H9 (cell line): ENCODE measurements at regions not wholly inside any gene's neighbourhood (a gene's known extent, or its start where the extent isn't known, plus 50 kb on each side); places are given as distances from the start of the nearest gene placed in this dataset.
"Not testable (repeated sequence)": the region's sequence is repeated elsewhere in the genome, so short reads cannot be mapped to it uniquely, and the experiment has no call there.

Experiments used
- DNase-seq: peaks from one replicate; pipeline ENCODE4 v3.0.0-alpha.2; 2017
- H2AFZ ChIP-seq: one replicate; pipeline ENCODE4 v1.6.1; 2013; ENCODE audit warnings: mild to moderate bottlenecking, low read length, control low read depth, moderate library complexity
- H2AK5ac ChIP-seq: 2 replicates; pipeline ENCODE4 v1.6.1; 2013; ENCODE audit warnings: low read length, control low read depth, mixed read lengths; ENCODE audit not compliant: insufficient read length
- H2BK120ac ChIP-seq: one replicate; pipeline ENCODE4 v1.6.1; 2013; ENCODE audit warnings: low read depth, mild to moderate bottlenecking, low read length, control low read depth, inconsistent platforms; ENCODE audit not compliant: poor library complexity, severe bottlenecking
- H2BK12ac ChIP-seq: 2 replicates; pipeline ENCODE4 v1.6.1; 2013; ENCODE audit warnings: low read length, control low read depth, mixed read lengths, low read depth; ENCODE audit not compliant: insufficient read length
- H2BK15ac ChIP-seq: 2 replicates; pipeline ENCODE4 v1.6.1; 2013; ENCODE audit warnings: low read depth, low read length, control low read depth
- H2BK20ac ChIP-seq: one replicate; pipeline ENCODE4 v1.6.1; 2013; ENCODE audit warnings: low read depth, mild to moderate bottlenecking, low read length, control low read depth, inconsistent platforms; ENCODE audit not compliant: poor library complexity, severe bottlenecking
- H2BK5ac ChIP-seq: 2 replicates; pipeline ENCODE4 v1.6.1; 2013; ENCODE audit warnings: low read length, control low read depth, mixed read lengths; ENCODE audit not compliant: insufficient read length
- H3K14ac ChIP-seq: 2 replicates; pipeline ENCODE4 v1.6.1; 2013; ENCODE audit warnings: low read length, control low read depth; ENCODE audit not compliant: insufficient read depth
- H3K18ac ChIP-seq: 2 replicates; pipeline ENCODE4 v1.6.1; 2013; ENCODE audit warnings: low read depth, mild to moderate bottlenecking, mixed read lengths, low read length, control low read depth; ENCODE audit not compliant: insufficient read length
- H3K23ac ChIP-seq: 2 replicates; pipeline ENCODE4 v1.6.1; 2013; ENCODE audit warnings: low read length, control low read depth, mixed read lengths, low read depth; ENCODE audit not compliant: insufficient read length
- H3K23me2 ChIP-seq: 2 replicates; pipeline ENCODE4 v1.6.1; 2013; ENCODE audit warnings: low read depth, mild to moderate bottlenecking, mixed read lengths, low read length, control low read depth; ENCODE audit not compliant: insufficient read length, poor library complexity, severe bottlenecking
- H3K27ac ChIP-seq: 2 replicates; pipeline ENCODE4 v1.5.1; 2013; ENCODE audit warnings: low read length, control low read depth, mixed read lengths, low read depth; ENCODE audit not compliant: insufficient read length
- H3K27me3 ChIP-seq: 2 replicates; pipeline ENCODE4 v1.6.1; 2013; ENCODE audit warnings: low read length, control low read depth, inconsistent platforms; ENCODE audit not compliant: insufficient read depth
- H3K4ac ChIP-seq: 2 replicates; pipeline ENCODE4 v1.6.1; 2013; ENCODE audit warnings: low read depth, mild to moderate bottlenecking, control low read depth, inconsistent platforms, low read length, moderate library complexity
- H3K4me1 ChIP-seq: 2 replicates; pipeline ENCODE4 v1.6.1; 2013; ENCODE audit warnings: low read length, control low read depth, inconsistent platforms; ENCODE audit not compliant: insufficient read depth
- H3K4me2 ChIP-seq: 2 replicates; pipeline ENCODE4 v1.6.1; 2013; ENCODE audit warnings: low read length, control low read depth, mixed read lengths; ENCODE audit not compliant: insufficient read length, insufficient read depth
- H3K56ac ChIP-seq: 2 replicates; pipeline ENCODE4 v1.6.1; 2013; ENCODE audit warnings: low read depth, mild to moderate bottlenecking, mixed read lengths, low read length, control low read depth; ENCODE audit not compliant: insufficient read length
- H3K79me1 ChIP-seq: 2 replicates; pipeline ENCODE4 v1.6.1; 2013; ENCODE audit warnings: low read depth, mild to moderate bottlenecking, moderate library complexity, low read length, control low read depth, inconsistent platforms; ENCODE audit not compliant: insufficient read depth, poor library complexity, severe bottlenecking
- H3K79me2 ChIP-seq: 2 replicates; pipeline ENCODE4 v1.6.1; 2013; ENCODE audit warnings: low read length, control low read depth, inconsistent platforms; ENCODE audit not compliant: insufficient read depth
- H3K9ac ChIP-seq: 2 replicates; pipeline ENCODE4 v1.6.1; 2013; ENCODE audit warnings: low read length, control low read depth, mixed read lengths; ENCODE audit not compliant: insufficient read length; ENCODE audit errors: extremely low read depth
- H3K9me3 ChIP-seq: one replicate; pipeline ENCODE4 v1.6.1; 2013; ENCODE audit warnings: low read depth, low read length, inconsistent platforms; ENCODE audit not compliant: control insufficient read depth
- H3T11ph ChIP-seq: one replicate; pipeline ENCODE4 v1.6.1; 2013; ENCODE audit warnings: mild to moderate bottlenecking, low read length, control low read depth, inconsistent platforms
- H4K20me1 ChIP-seq: one replicate; pipeline ENCODE4 v1.6.1; 2013; ENCODE audit not compliant: control insufficient read depth, insufficient read length, insufficient read depth
- H4K5ac ChIP-seq: 2 replicates; pipeline ENCODE4 v1.6.1; 2013; ENCODE audit warnings: low read depth, mild to moderate bottlenecking, mixed read lengths, low read length, control low read depth; ENCODE audit not compliant: insufficient read length
- H4K8ac ChIP-seq: replicated peaks from 2 replicates; pipeline ENCODE4 v1.6.1; 2013; ENCODE audit warnings: low read length, control low read depth, mixed read lengths, low read depth; ENCODE audit not compliant: insufficient read length
- H4K91ac ChIP-seq: 2 replicates; pipeline ENCODE4 v1.6.1; 2013; ENCODE audit warnings: low read depth, mild to moderate bottlenecking, moderate library complexity, mixed read lengths, low read length, control low read depth; ENCODE audit not compliant: insufficient read length
- H3K27ac Mint-ChIP-seq, 3 experiments: 2 replicates in 2 of 3; 3 replicates in 1 of 3; pipeline ENCODE4 v1.8.0; 2020 to 2021; ENCODE audit warnings: mixed read lengths in 3 of 3, mild to moderate bottlenecking in 1 of 3, moderate library complexity in 1 of 3
- H3K27me3 Mint-ChIP-seq: 2 replicates; pipeline ENCODE4 v1.8.0; 2021; ENCODE audit warnings: low read depth, mild to moderate bottlenecking, moderate library complexity, mixed read lengths
- H3K36me3 Mint-ChIP-seq, 3 experiments: 2 replicates in 2 of 3; 3 replicates in 1 of 3; pipeline ENCODE4 v1.8.0; 2020 to 2021; ENCODE audit warnings: low read depth in 3 of 3, mixed read lengths in 3 of 3; ENCODE audit not compliant: insufficient read depth in 1 of 3
- H3K4me1 Mint-ChIP-seq, 2 experiments: 2 replicates each; pipeline ENCODE4 v1.8.0; 2020; ENCODE audit warnings: mixed read lengths in 2 of 2
- H3K4me3 Mint-ChIP-seq, 2 experiments: 2 replicates in 1 of 2; 3 replicates in 1 of 2; pipeline ENCODE4 v1.8.0; 2020 to 2021; ENCODE audit warnings: mild to moderate bottlenecking in 2 of 2, mixed read lengths in 2 of 2, moderate library complexity in 1 of 2
- H3K9me3 Mint-ChIP-seq, 2 experiments: 2 replicates in 1 of 2; 3 replicates in 1 of 2; pipeline ENCODE4 v1.8.0; 2020; ENCODE audit warnings: mild to moderate bottlenecking in 2 of 2, mixed read lengths in 2 of 2, moderate library complexity in 1 of 2
- CTCF ChIP-seq: fragments of 200-600 bp; sonication (generic); conservative IDR thresholded peaks from 3 replicates; pipeline ENCODE4 v1.8.0; 2021; ENCODE audit warnings: antibody characterized with exemption, mild to moderate bottlenecking
- WGBS: extraction: QIAGEN DNeasy Blood & Tissue Kit; methylation state at CpG from one replicate; pipeline ENCODE4 v1.1.7; 2013; ENCODE audit warnings: missing lambda C conversion rate, low lambda C conversion rate, mixed read lengths; ENCODE audit not compliant: insufficient read length; ENCODE audit errors: extremely low coverage; 5-methylcytosine and 5-hydroxymethylcytosine counted together

- Histone ChIP-seq H2BK20ac (no peak overlapping the region), H4K20me1 (no peaks in the 10 kb centered on the region), H4K5ac (no peak overlapping the region), H2BK5ac (no peak overlapping the region), H3K4me1 (no peaks in the 10 kb centered on the region), H3K23ac (no peak overlapping the region), H3K9me3 (no peaks in the 10 kb centered on the region), H3K4me2 (no peak overlapping the region), H4K8ac (no peak overlapping the region), H3K18ac (no peak overlapping the region), H2BK15ac (no peak overlapping the region), H3K9ac (no peak overlapping the region), H3T11ph (no peak overlapping the region), H3K79me2 (no peaks in the 10 kb centered on the region), H3K23me2 (no peaks in the 10 kb centered on the region), H3K27me3 (no peaks in the 10 kb centered on the region), H4K91ac (no peak overlapping the region), H3K56ac (no peak overlapping the region), H3K79me1 (no peaks in the 10 kb centered on the region), H3K27ac (no peak overlapping the region), H3K14ac (no peak overlapping the region), H2BK12ac (no peak overlapping the region), H2AK5ac (no peak overlapping the region), H3K4ac (no peak overlapping the region), H2AFZ (no peak overlapping the region), H2BK120ac (no peak overlapping the region)
- no peak for TF ChIP-seq CTCF
- Mint-ChIP-seq H3K27me3 (no peaks in the 10 kb centered on the region), H3K9me3 (no peaks in the 10 kb centered on the region; a peak in 1 of 5 replicates), H3K27ac (no peak overlapping the region), H3K36me3 (no peaks in the 10 kb centered on the region), H3K4me1 (no peaks in the 10 kb centered on the region), H3K4me3 (no peak overlapping the region)
- WGBS, result no CpG with 5 or more reads among the region's 4 CpGs
- DNase-seq, result no peak
These were observed 656.7 kb downstream of the GABRG1 start for GRCh38 chr4:45467157-45467556.

GRCh38 chr4:45460157-45460556 is 663.7 kb downstream of the GABRG1 start:
- not testable (repeated sequence) for H2BK120ac ChIP-seq, H3K27me3 ChIP-seq, H4K5ac ChIP-seq, H4K8ac ChIP-seq, H2BK5ac ChIP-seq, H3K27me3 Mint-ChIP-seq, H3K4ac ChIP-seq, H3K14ac ChIP-seq, H3K4me1 Mint-ChIP-seq, H2BK12ac ChIP-seq, H4K20me1 ChIP-seq, H3K27ac ChIP-seq, H3K79me2 ChIP-seq, DNase-seq, H3K9ac ChIP-seq, H3K4me3 Mint-ChIP-seq, H2BK15ac ChIP-seq, H3K79me1 ChIP-seq, H3K23me2 ChIP-seq, H3K56ac ChIP-seq, H3K4me2 ChIP-seq, H3T11ph ChIP-seq, H2AK5ac ChIP-seq, H3K27ac Mint-ChIP-seq, H2BK20ac ChIP-seq, H3K18ac ChIP-seq, H3K23ac ChIP-seq, H4K91ac ChIP-seq, H3K9me3 ChIP-seq, H3K4me1 ChIP-seq, H2AFZ ChIP-seq
- peaks cover 16 to 26% of the 10 kb centered on the region in 2 experiments for H3K9me3 Mint-ChIP-seq
- peaks cover 4 to 22% (median 5%) of the 10 kb centered on the region in 3 experiments; a peak in 5 of 7 replicates for H3K36me3 Mint-ChIP-seq
- WGBS, result no CpG with 5 or more reads among the region's 4 CpGs
